HepG2 (cell line): ENCODE measurements at regions not wholly inside any gene's neighbourhood (a gene's known extent, or its start where the extent isn't known, plus 50 kb on each side); places are given as distances from the start of the nearest gene placed in this dataset.

Experiments
- ADNP ChIP-seq: sonication (generic); formaldehyde crosslinking; IDR thresholded peaks from 2 replicates; pipeline ENCODE4 v1.4.0; 2020; ENCODE audit warnings: missing genetic modification reagents
- AHDC1 ChIP-seq: sonication (generic); formaldehyde crosslinking; IDR thresholded peaks from 2 replicates; pipeline ENCODE4 v1.5.1; 2020; ENCODE audit warnings: mild to moderate bottlenecking, missing genetic modification reagents, borderline replicate concordance
- FLYWCH1 ChIP-seq: sonication (generic); formaldehyde crosslinking; IDR thresholded peaks from 2 replicates; pipeline ENCODE4 v1.8.1; 2023; ENCODE audit warnings: mild to moderate bottlenecking, missing genetic modification reagents
- HOXA5 ChIP-seq: sonication (generic); formaldehyde crosslinking; IDR thresholded peaks from 2 replicates; pipeline ENCODE4 v1.4.0; 2020; ENCODE audit warnings: missing genetic modification reagents
- HOXA9 ChIP-seq: sonication (generic); formaldehyde crosslinking; IDR thresholded peaks from 2 replicates; pipeline ENCODE4 v1.8.1; 2022; ENCODE audit warnings: missing genetic modification reagents, mild to moderate bottlenecking, moderate library complexity, borderline replicate concordance
- KDM2A ChIP-seq: sonication (generic); formaldehyde crosslinking; IDR thresholded peaks from 2 replicates; pipeline ENCODE4 v1.4.0; 2020; ENCODE audit warnings: low read depth, missing genetic modification reagents, borderline replicate concordance
- MIER2 ChIP-seq: IDR thresholded peaks from 2 replicates; pipeline ENCODE4 v1.6.1; 2016; ENCODE audit warnings: missing biosample characterization, missing genetic modification reagents
- SIX1 ChIP-seq: sonication (generic); formaldehyde crosslinking; IDR thresholded peaks from 2 replicates; pipeline ENCODE4 v1.4.0; 2020; ENCODE audit warnings: missing genetic modification reagents, borderline replicate concordance
- SNAPC5 ChIP-seq: sonication (generic); formaldehyde crosslinking; IDR thresholded peaks from 2 replicates; pipeline ENCODE4 v1.8.1; 2023; ENCODE audit warnings: mild to moderate bottlenecking, missing genetic modification reagents, borderline replicate concordance
- THRA ChIP-seq: sonication (generic); formaldehyde crosslinking; IDR thresholded peaks from 2 replicates; pipeline ENCODE4 v1.4.0; 2020; ENCODE audit warnings: missing genetic modification reagents, borderline replicate concordance
- ZNF276 ChIP-seq: sonication (generic); formaldehyde crosslinking; IDR thresholded peaks from 2 replicates; pipeline ENCODE4 v1.4.0; 2020; ENCODE audit warnings: mild to moderate bottlenecking, low read depth, missing genetic modification reagents
- ZNF317 ChIP-seq: sonication (generic); formaldehyde crosslinking; IDR thresholded peaks from 2 replicates; pipeline ENCODE4 v1.5.0; 2020; ENCODE audit warnings: mild to moderate bottlenecking, missing genetic modification reagents
- ZNF605 ChIP-seq: sonication (generic); formaldehyde crosslinking; IDR thresholded peaks from 2 replicates; pipeline ENCODE4 v1.8.0; 2022; ENCODE audit warnings: mild to moderate bottlenecking, missing genetic modification reagents
- ZNF607 ChIP-seq: sonication (generic); formaldehyde crosslinking; IDR thresholded peaks from 2 replicates; pipeline ENCODE4 v1.5.1; 2020; ENCODE audit warnings: missing genetic modification reagents, mild to moderate bottlenecking, borderline replicate concordance
- ZNF670 ChIP-seq: sonication (generic); formaldehyde crosslinking; IDR thresholded peaks from 2 replicates; pipeline ENCODE4 v1.8.0; 2022; ENCODE audit warnings: mild to moderate bottlenecking, missing genetic modification reagents, borderline replicate concordance
- ZNF83 ChIP-seq: sonication (generic); formaldehyde crosslinking; IDR thresholded peaks from 2 replicates; pipeline ENCODE4 v1.4.0; 2020; ENCODE audit warnings: missing genetic modification reagents, mild to moderate bottlenecking, borderline replicate concordance
- ZSCAN5A ChIP-seq: sonication (generic); formaldehyde crosslinking; IDR thresholded peaks from 2 replicates; pipeline ENCODE4 v1.8.0; 2022; ENCODE audit warnings: mild to moderate bottlenecking, missing genetic modification reagents, borderline replicate concordance

GRCh38 chr1:5430911-5431697, 561.1 kb downstream of the NPHP4 start (continued):
- no peak for TF ChIP-seq ZNF276 (CRISPR knock-in tag)
- no peak for TF ChIP-seq THRA (CRISPR knock-in tag)
- TF ChIP-seq ZNF670 (CRISPR knock-in tag) = no peak
- no peak for TF ChIP-seq ZSCAN5A (CRISPR knock-in tag)
- no peak for TF ChIP-seq ZNF605 (CRISPR knock-in tag)
- TF ChIP-seq KDM2A (CRISPR knock-in tag) = no peak
- TF ChIP-seq ZNF607 (CRISPR knock-in tag) = no peak
- TF ChIP-seq MIER2 (CRISPR knock-in tag) = no peak
- TF ChIP-seq ZNF317 (CRISPR knock-in tag) = no peak
- TF ChIP-seq ADNP (CRISPR knock-in tag) = no peak
- TF ChIP-seq SIX1 (CRISPR knock-in tag) = no peak
- no peak for TF ChIP-seq HOXA9
- TF ChIP-seq FLYWCH1 (CRISPR knock-in tag) = no peak
- TF ChIP-seq AHDC1 (CRISPR knock-in tag) = peak; percentile 68; the same call in 1 of the 2 replicates
- no peak for TF ChIP-seq SNAPC5
- TF ChIP-seq ZNF83 (CRISPR knock-in tag) = no peak
- TF ChIP-seq HOXA5 = no peak
